Urothelium cell line (cell line): ENCODE measurements at regions not wholly inside any gene's neighbourhood (a gene's known extent, or its start where the extent isn't known, plus 50 kb on each side); places are given as distances from the start of the nearest gene placed in this dataset.

Experiments used
- DNase-seq: peaks from one replicate; pipeline ENCODE4 v3.0.0; 2011; ENCODE audit warnings: low spot score, mixed read lengths
- FAIRE-seq: peaks from 2 replicates; lab custom pipeline; 2011; peaks lifted over from hg19 to GRCh38; lab: Jason Lieb, UNC

GRCh38 chr10:44593952-44594351 is 209.1 kb upstream of the CXCL12 start:
- no peak for DNase-seq
- FAIRE-seq, result no peak

- no peak for FAIRE-seq
- no peak for DNase-seq
These were observed 222.2 kb upstream of the CXCL12 start for GRCh38 chr10:44607116-44607515.

DNA sequence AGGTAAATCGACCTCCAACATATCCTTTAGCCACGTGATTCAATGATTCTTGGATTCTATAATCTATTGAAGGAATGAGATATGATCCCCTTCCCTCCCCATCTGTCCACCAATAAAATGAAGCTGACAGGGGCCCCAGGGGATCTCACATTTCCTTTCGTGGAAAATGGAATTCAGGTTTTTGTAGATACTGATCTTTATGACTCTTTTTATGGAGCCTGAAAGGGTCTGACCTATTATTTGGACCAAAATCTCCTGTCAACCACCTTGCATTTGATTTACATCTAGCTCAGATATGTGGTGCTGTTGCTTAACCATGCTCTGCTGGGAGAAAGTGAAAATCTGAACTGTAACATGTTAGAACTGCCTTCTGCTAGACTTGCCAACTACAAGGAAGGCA is 234.0 kb upstream of the CXCL12 start:
- DNase-seq, result no peak

GRCh38 chr10:44619521-44619920 is 234.6 kb upstream of the CXCL12 start:
- FAIRE-seq, result no peak
- DNase-seq, result no peak

More for the DNA sequence above, 234.0 kb upstream of the CXCL12 start:
- FAIRE-seq, result no peak

- no peak for DNase-seq
- FAIRE-seq, result no peak
These were observed 235.1 kb upstream of the CXCL12 start for GRCh38 chr10:44619975-44620374.

DNA sequence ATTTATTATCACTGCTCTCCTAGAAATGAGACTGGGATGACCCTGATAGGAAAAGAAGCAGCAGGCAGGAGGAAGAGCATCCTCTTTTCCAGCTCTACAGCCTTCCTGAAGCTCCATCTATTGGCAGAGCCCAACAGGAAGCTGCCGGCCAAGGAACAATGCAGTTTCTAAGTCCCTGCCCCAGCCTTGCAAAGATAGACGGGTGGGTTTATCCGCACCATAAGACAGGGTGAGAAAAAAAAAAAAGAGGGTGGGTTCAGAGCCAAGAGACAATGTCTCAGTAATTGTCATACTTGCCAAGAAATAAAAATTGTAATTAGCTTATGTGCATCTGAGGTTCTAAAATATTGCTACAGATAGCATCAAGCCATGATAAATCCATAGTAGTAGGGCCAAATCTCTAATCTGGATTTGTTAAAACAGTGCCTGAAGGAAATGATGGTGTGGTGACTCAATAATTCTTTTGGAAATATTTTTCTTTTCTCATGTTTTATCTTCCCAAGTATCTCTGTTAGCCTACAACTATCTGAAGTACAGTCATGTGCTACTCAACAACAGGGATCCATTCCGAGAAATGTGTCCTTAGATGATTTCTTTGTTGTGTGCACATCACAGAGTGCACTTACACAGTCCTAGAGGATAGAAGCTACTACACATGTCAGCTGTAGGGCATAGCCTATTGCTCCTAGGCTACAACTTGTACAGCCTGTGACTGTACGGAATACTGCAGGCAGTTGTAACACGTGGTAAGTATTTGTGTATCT is 242.9 kb upstream of the CXCL12 start:
- DNase-seq (no peak), FAIRE-seq (no peak)

DNA sequence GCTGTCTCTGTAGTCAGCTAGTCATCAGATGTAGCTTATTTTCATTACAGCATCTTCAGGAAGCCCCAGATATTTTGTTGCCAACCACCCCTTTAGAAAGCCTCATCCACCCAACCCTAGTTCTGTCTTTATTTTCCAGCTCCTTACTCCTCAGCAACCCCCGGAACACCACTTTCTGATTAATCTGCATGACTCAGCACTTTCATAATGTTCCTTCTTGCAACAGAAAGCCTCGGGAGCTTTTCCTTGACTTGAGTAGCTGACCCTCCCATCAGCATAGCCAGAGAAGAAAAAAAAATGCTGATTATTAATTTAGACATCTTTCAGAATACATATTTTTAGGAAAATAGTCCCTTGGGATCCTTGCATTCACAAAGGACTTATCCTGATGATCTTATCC is 244.0 kb upstream of the CXCL12 start:
- DNase-seq (no peak), FAIRE-seq (no peak)

- no peak for DNase-seq
These were observed 250.3 kb upstream of the CXCL12 start for GRCh38 chr10:44635176-44635575.

GRCh38 chr10:44636625-44637024 is 251.7 kb upstream of the CXCL12 start:
- DNase-seq (no peak), FAIRE-seq (no peak)

More at GRCh38 chr10:44635176-44635575, 250.3 kb upstream of the CXCL12 start:
- no peak for FAIRE-seq

GRCh38 chr10:44640429-44640828 is 255.5 kb upstream of the CXCL12 start:
- FAIRE-seq (no peak), DNase-seq (no peak)

DNA sequence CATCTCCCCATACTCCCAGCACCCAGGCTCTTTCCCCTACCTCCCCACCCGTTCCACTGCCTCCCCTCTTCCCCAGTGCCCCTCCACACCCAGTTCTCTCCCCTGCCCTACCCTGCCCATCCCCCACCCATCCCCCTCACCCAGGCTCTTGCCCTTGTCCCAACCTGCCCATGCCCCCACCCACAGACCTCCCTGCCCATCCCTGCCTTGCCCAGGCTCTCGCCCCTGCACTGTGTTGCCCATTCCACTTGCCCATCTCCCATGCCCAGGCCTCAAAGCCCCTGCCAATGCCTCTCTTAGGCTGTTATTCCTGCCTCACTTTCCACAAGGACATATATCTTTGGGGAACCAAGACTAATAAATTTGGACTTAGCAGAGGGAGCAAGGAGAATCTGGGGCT is 262.6 kb upstream of the CXCL12 start:
- FAIRE-seq, result no peak
- DNase-seq, result no peak

- no peak for DNase-seq
- FAIRE-seq, result no peak
These were observed 263.1 kb upstream of the CXCL12 start for GRCh38 chr10:44647877-44648542.

GRCh38 chr10:44650691-44651661 is 260.2 kb upstream of the TMEM72 start:
- DNase-seq, result no peak
- FAIRE-seq, result no peak

- FAIRE-seq (no peak), DNase-seq (no peak)
These were observed 259.3 kb upstream of the TMEM72 start for GRCh38 chr10:44651834-44652233.

DNA sequence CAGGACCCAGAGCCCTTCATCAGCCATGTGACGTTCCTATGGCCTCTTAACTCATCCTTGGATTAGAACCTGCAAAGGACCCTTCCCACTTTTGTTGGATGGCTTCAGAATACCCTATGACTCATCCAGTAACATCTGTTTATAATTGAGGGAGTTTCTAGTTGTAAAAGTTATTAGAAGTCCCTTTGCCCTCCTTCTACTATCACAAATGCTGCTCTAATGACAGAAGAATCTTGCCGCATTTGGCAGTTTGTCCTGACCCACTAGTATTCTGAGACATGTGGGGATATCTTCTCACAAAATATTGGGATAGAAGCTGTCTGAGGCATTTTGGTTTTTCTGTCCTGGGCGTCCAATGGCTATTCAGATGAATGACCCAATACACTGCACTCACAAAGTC is 251.8 kb upstream of the TMEM72 start:
- no peak for DNase-seq
- no peak for FAIRE-seq

- FAIRE-seq, result no peak
- DNase-seq, result no peak
These were observed 250.9 kb upstream of the TMEM72 start for GRCh38 chr10:44660271-44660670.

GRCh38 chr10:44662051-44662450 is 249.1 kb upstream of the TMEM72 start:
- FAIRE-seq, result no peak
- DNase-seq, result no peak

GRCh38 chr10:44668336-44668735 is 242.8 kb upstream of the TMEM72 start:
- DNase-seq, result no peak
- FAIRE-seq, result no peak

DNA sequence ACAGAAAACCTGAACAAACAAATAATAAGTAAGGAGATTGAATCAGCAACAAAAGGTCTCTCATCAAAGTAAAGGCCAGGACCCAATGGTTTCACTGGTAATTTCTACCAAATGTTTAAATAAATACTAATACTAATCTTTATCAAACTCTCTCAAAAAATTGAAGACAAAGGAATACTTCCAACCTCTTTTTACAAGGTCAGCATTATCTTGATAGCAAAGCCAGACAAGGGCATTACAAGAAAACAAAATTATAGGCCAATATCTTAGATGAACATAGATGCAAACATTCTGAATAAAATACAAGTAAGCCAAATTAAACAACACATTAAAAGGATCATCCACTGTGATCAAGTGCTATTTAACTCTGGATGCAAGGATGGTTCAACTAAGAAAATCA is 239.8 kb upstream of the TMEM72 start:
- FAIRE-seq (no peak), DNase-seq (no peak)

- FAIRE-seq, result no peak
- no peak for DNase-seq
These were observed 237.7 kb upstream of the TMEM72 start for GRCh38 chr10:44673245-44673983.
